Suppressor macrophage treated with lipopolysaccharide for 1 hour (primary cell): ENCODE measurements at regions not wholly inside any gene's neighbourhood (a gene's known extent, or its start where the extent isn't known, plus 50 kb on each side); places are given as distances from the start of the nearest gene placed in this dataset.
"Not testable (repeated sequence)": the region's sequence is repeated elsewhere in the genome, so short reads cannot be mapped to it uniquely, and the experiment has no call there.

ENCODE experiments used
- DNase-seq, 3 donors: peaks; one replicate each; pipeline ENCODE4 v3.0.0-alpha.2; 2020 to 2022

- not testable (repeated sequence) for DNase-seq
Observed at GRCh38 chr17:6373599-6373998, 61.3 kb downstream of the AIPL1 start.

- DNase-seq: peak in 1 of 3 donors; percentile 9
Observed at GRCh38 chr17:6366221-6366666, 68.7 kb downstream of the AIPL1 start.

GRCh38 chr17:6365200-6365943 lies 69.5 kb downstream of the AIPL1 start:
- peak in 2 of 3 donors; percentile 8 to 24 for DNase-seq

- peak in 1 of 3 donors; percentile 2 for DNase-seq
Observed at GRCh38 chr17:6361733-6362132, 73.2 kb downstream of the AIPL1 start.

GRCh38 chr17:6358131-6358530 lies 76.8 kb downstream of the AIPL1 start:
- no peak for DNase-seq

GRCh38 chr17:6356562-6356961 lies 78.4 kb downstream of the AIPL1 start:
- DNase-seq: no peak

- DNase-seq: no peak
Observed at GRCh38 chr17:6355196-6355595, 79.7 kb downstream of the AIPL1 start.

- DNase-seq: no peak
Observed at GRCh38 chr17:6352801-6353560, 81.9 kb downstream of the AIPL1 start.

- no peak for DNase-seq
Observed at GRCh38 chr17:6352016-6352415, 82.9 kb downstream of the AIPL1 start.

- DNase-seq: no peak
Observed at GRCh38 chr17:6350806-6351205, 84.1 kb downstream of the AIPL1 start.

- DNase-seq: no peak
Observed at GRCh38 chr17:6348891-6349290, 86.0 kb downstream of the AIPL1 start.

- no peak for DNase-seq
Observed at GRCh38 chr17:6347776-6348175, 87.1 kb downstream of the AIPL1 start.

GRCh38 chr17:6346986-6347385 lies 87.9 kb downstream of the AIPL1 start:
- no peak for DNase-seq

GRCh38 chr17:6346156-6346786 lies 88.7 kb downstream of the AIPL1 start:
- no peak for DNase-seq

GRCh38 chr17:6343736-6344135 lies 91.2 kb downstream of the AIPL1 start:
- no peak for DNase-seq

- DNase-seq: no peak
Observed at GRCh38 chr17:6343191-6343590, 91.7 kb downstream of the AIPL1 start.

- no peak for DNase-seq
Observed at GRCh38 chr17:6340708-6341107, 94.2 kb downstream of the AIPL1 start.

GRCh38 chr17:6334386-6334785 lies 100.5 kb downstream of the AIPL1 start:
- DNase-seq: no peak

- DNase-seq: no peak
Observed at GRCh38 chr17:6330936-6331335, 104.0 kb downstream of the AIPL1 start.

- no peak for DNase-seq
Observed at GRCh38 chr17:6328279-6328678, 106.6 kb downstream of the AIPL1 start.

GRCh38 chr17:6327007-6327406 lies 107.9 kb downstream of the AIPL1 start:
- DNase-seq: no peak

- no peak for DNase-seq
Observed at GRCh38 chr17:6326483-6326882, 108.4 kb downstream of the AIPL1 start.

GRCh38 chr17:6325741-6326140 lies 109.2 kb downstream of the AIPL1 start:
- no peak for DNase-seq

- DNase-seq: no peak
Observed at GRCh38 chr17:6325051-6325450, 109.9 kb downstream of the AIPL1 start.
